ENCODE measurements at regions not wholly inside any gene's neighbourhood (a gene's known extent, or its start where the extent isn't known, plus 50 kb on each side); places are given as distances from the start of the nearest gene placed in this dataset.
"Not testable (repeated sequence)": the region's sequence is repeated elsewhere in the genome, so short reads cannot be mapped to it uniquely, and the experiment has no call there.

GRCh38 chr7:115293628-115294240 is 371.8 kb downstream of the MDFIC start:
- H3K36me3 ChIP-seq (replicated peaks; ENCODE audit: control insufficient read depth, insufficient read depth, low read length), result no peaks in the 10 kb centered on the region
- H3K4me3 ChIP-seq (ENCODE audit: insufficient read depth, low read depth, low read length), result no peak overlapping the region
- H3K27me3 ChIP-seq (ENCODE audit: control insufficient read depth, insufficient read depth, low read length), result peaks cover 8% of the 10 kb centered on the region
- DNase-seq, result no peak

- H3K36me3 ChIP-seq (replicated peaks; ENCODE audit: control insufficient read depth, insufficient read depth, low read length), result no peaks in the 10 kb centered on the region
- H3K4me3 ChIP-seq (ENCODE audit: insufficient read depth, low read depth, low read length), result no peak overlapping the region
- no peaks in the 10 kb centered on the region; the same call in 1 of the 2 replicates for H3K27me3 ChIP-seq (ENCODE audit: control insufficient read depth, insufficient read depth, low read length)
- no peak for DNase-seq
These were observed 370.5 kb downstream of the MDFIC start for GRCh38 chr7:115292381-115292780.

GRCh38 chr7:115289971-115290370 is 368.1 kb downstream of the MDFIC start:
- H3K4me3 ChIP-seq (ENCODE audit: insufficient read depth, low read depth, low read length), result no peak overlapping the region
- DNase-seq, result no peak
- H3K27me3 ChIP-seq (ENCODE audit: control insufficient read depth, insufficient read depth, low read length), result no peaks in the 10 kb centered on the region
- no peaks in the 10 kb centered on the region for H3K36me3 ChIP-seq (replicated peaks; ENCODE audit: control insufficient read depth, insufficient read depth, low read length)

- Histone ChIP-seq H3K4me3 (ENCODE audit: insufficient read depth, low read depth, low read length) (no peak overlapping the region), H3K27me3 (ENCODE audit: control insufficient read depth, insufficient read depth, low read length) (no peaks in the 10 kb centered on the region), H3K36me3 (replicated peaks; ENCODE audit: control insufficient read depth, insufficient read depth, low read length) (no peaks in the 10 kb centered on the region)
- no peak for DNase-seq
These were observed 354.9 kb downstream of the MDFIC start for GRCh38 chr7:115276791-115277190.

- not testable (repeated sequence) for DNase-seq; H3K27me3 ChIP-seq (ENCODE audit: control insufficient read depth, insufficient read depth, low read length); H3K36me3 ChIP-seq (replicated peaks; ENCODE audit: control insufficient read depth, insufficient read depth, low read length); H3K4me3 ChIP-seq (ENCODE audit: insufficient read depth, low read depth, low read length)
These were observed 352.0 kb downstream of the MDFIC start for GRCh38 chr7:115273855-115274254.

- Histone ChIP-seq H3K27me3 (ENCODE audit: control insufficient read depth, insufficient read depth, low read length) (no peaks in the 10 kb centered on the region), H3K4me3 (ENCODE audit: insufficient read depth, low read depth, low read length) (no peak overlapping the region), H3K36me3 (replicated peaks; ENCODE audit: control insufficient read depth, insufficient read depth, low read length) (no peaks in the 10 kb centered on the region)
- DNase-seq, result no peak
These were observed 351.4 kb downstream of the MDFIC start for GRCh38 chr7:115273139-115273772.

- no peak overlapping the region for H3K4me3 ChIP-seq (ENCODE audit: insufficient read depth, low read depth, low read length)
- H3K36me3 ChIP-seq (replicated peaks; ENCODE audit: control insufficient read depth, insufficient read depth, low read length), result no peaks in the 10 kb centered on the region
- DNase-seq, result no peak
- no peaks in the 10 kb centered on the region for H3K27me3 ChIP-seq (ENCODE audit: control insufficient read depth, insufficient read depth, low read length)
These were observed 349.7 kb downstream of the MDFIC start for GRCh38 chr7:115271332-115272235.

GRCh38 chr7:115269486-115269885 is 347.6 kb downstream of the MDFIC start:
- H3K4me3 ChIP-seq (ENCODE audit: insufficient read depth, low read depth, low read length), result no peak overlapping the region
- no peak for DNase-seq
- no peaks in the 10 kb centered on the region for H3K27me3 ChIP-seq (ENCODE audit: control insufficient read depth, insufficient read depth, low read length)
- H3K36me3 ChIP-seq (replicated peaks; ENCODE audit: control insufficient read depth, insufficient read depth, low read length), result no peaks in the 10 kb centered on the region

- Histone ChIP-seq H3K36me3 (replicated peaks; ENCODE audit: control insufficient read depth, insufficient read depth, low read length) (no peaks in the 10 kb centered on the region), H3K27me3 (ENCODE audit: control insufficient read depth, insufficient read depth, low read length) (no peaks in the 10 kb centered on the region), H3K4me3 (ENCODE audit: insufficient read depth, low read depth, low read length) (no peak overlapping the region)
- DNase-seq, result no peak
These were observed 345.6 kb downstream of the MDFIC start for GRCh38 chr7:115267503-115267902.

GRCh38 chr7:115260381-115260780 is 338.5 kb downstream of the MDFIC start:
- Histone ChIP-seq H3K4me3 (ENCODE audit: insufficient read depth, low read depth, low read length) (no peak overlapping the region), H3K27me3 (ENCODE audit: control insufficient read depth, insufficient read depth, low read length) (no peaks in the 10 kb centered on the region), H3K36me3 (replicated peaks; ENCODE audit: control insufficient read depth, insufficient read depth, low read length) (no peaks in the 10 kb centered on the region)
- no peak for DNase-seq

- no peak for DNase-seq
- Histone ChIP-seq H3K36me3 (replicated peaks; ENCODE audit: control insufficient read depth, insufficient read depth, low read length) (no peaks in the 10 kb centered on the region), H3K4me3 (ENCODE audit: insufficient read depth, low read depth, low read length) (no peak overlapping the region), H3K27me3 (ENCODE audit: control insufficient read depth, insufficient read depth, low read length) (no peaks in the 10 kb centered on the region)
These were observed 330.6 kb downstream of the MDFIC start for GRCh38 chr7:115252461-115252860.

GRCh38 chr7:115249080-115249479 is 327.2 kb downstream of the MDFIC start:
- Histone ChIP-seq H3K36me3 (replicated peaks; ENCODE audit: control insufficient read depth, insufficient read depth, low read length) (no peaks in the 10 kb centered on the region), H3K4me3 (ENCODE audit: insufficient read depth, low read depth, low read length) (no peak overlapping the region)
- no peak for DNase-seq

GRCh38 chr7:115241151-115241550 is 319.3 kb downstream of the MDFIC start:
- no peak for DNase-seq
- H3K4me3 ChIP-seq (ENCODE audit: insufficient read depth, low read depth, low read length), result no peak overlapping the region

More at GRCh38 chr7:115249080-115249479, 327.2 kb downstream of the MDFIC start:
- H3K27me3 ChIP-seq (ENCODE audit: control insufficient read depth, insufficient read depth, low read length), result no peaks in the 10 kb centered on the region

GRCh38 chr7:115240242-115240641 is 318.3 kb downstream of the MDFIC start:
- no peak for DNase-seq
- Histone ChIP-seq H3K36me3 (replicated peaks; ENCODE audit: control insufficient read depth, insufficient read depth, low read length) (no peaks in the 10 kb centered on the region), H3K4me3 (ENCODE audit: insufficient read depth, low read depth, low read length) (no peak overlapping the region), H3K27me3 (ENCODE audit: control insufficient read depth, insufficient read depth, low read length) (no peaks in the 10 kb centered on the region)

More at GRCh38 chr7:115241151-115241550, 319.3 kb downstream of the MDFIC start:
- no peaks in the 10 kb centered on the region for H3K36me3 ChIP-seq (replicated peaks; ENCODE audit: control insufficient read depth, insufficient read depth, low read length)
- H3K27me3 ChIP-seq (ENCODE audit: control insufficient read depth, insufficient read depth, low read length), result no peaks in the 10 kb centered on the region

GRCh38 chr7:115235075-115235474 is 313.2 kb downstream of the MDFIC start:
- H3K27me3 ChIP-seq (ENCODE audit: control insufficient read depth, insufficient read depth, low read length), result peaks cover 13% of the 10 kb centered on the region
- DNase-seq, result no peak
- no peaks in the 10 kb centered on the region for H3K36me3 ChIP-seq (replicated peaks; ENCODE audit: control insufficient read depth, insufficient read depth, low read length)
- H3K4me3 ChIP-seq (ENCODE audit: insufficient read depth, low read depth, low read length), result no peak overlapping the region

Data from H7 (cell line).